Prostate gland (tissue), 2 donors: ENCODE measurements at regions not wholly inside any gene's neighbourhood (a gene's known extent, or its start where the extent isn't known, plus 50 kb on each side); places are given as distances from the start of the nearest gene placed in this dataset.

Experiments
- POLR2AphosphoS5 ChIP-seq: sonication (generic); formaldehyde crosslinking; IDR thresholded peaks from one replicate; pipeline ENCODE4 v1.6.1; 2017; ENCODE audit warnings: antibody characterized with exemption
- TF ChIP-seq, protein P1 (sequence below), 4 experiments: fragments of 200-600 bp in 2 of 4; fragments of 450-650 bp in 2 of 4; sonication (generic) in 2 of 4; IDR thresholded peaks; 1 replicate in 3 of 4; 2 replicates in 1 of 4; pipeline ENCODE4 v1.5.1; 2016 to 2019; ENCODE audit warnings: antibody characterized with exemption in 4 of 4, mild to moderate bottlenecking in 2 of 4, moderate library complexity in 2 of 4

GRCh38 chr22:48209473-48210197 lies 1447.2 kb downstream of the TBC1D22A start:
- TF ChIP-seq, protein P1, sequence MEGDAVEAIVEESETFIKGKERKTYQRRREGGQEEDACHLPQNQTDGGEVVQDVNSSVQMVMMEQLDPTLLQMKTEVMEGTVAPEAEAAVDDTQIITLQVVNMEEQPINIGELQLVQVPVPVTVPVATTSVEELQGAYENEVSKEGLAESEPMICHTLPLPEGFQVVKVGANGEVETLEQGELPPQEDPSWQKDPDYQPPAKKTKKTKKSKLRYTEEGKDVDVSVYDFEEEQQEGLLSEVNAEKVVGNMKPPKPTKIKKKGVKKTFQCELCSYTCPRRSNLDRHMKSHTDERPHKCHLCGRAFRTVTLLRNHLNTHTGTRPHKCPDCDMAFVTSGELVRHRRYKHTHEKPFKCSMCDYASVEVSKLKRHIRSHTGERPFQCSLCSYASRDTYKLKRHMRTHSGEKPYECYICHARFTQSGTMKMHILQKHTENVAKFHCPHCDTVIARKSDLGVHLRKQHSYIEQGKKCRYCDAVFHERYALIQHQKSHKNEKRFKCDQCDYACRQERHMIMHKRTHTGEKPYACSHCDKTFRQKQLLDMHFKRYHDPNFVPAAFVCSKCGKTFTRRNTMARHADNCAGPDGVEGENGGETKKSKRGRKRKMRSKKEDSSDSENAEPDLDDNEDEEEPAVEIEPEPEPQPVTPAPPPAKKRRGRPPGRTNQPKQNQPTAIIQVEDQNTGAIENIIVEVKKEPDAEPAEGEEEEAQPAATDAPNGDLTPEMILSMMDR (IDR thresholded peaks at IDR 0.05): no peak
- TF ChIP-seq POLR2AphosphoS5: no peak
